ENCODE measurements at regions not wholly inside any gene's neighbourhood (a gene's known extent, or its start where the extent isn't known, plus 50 kb on each side); places are given as distances from the start of the nearest gene placed in this dataset.

DNA sequence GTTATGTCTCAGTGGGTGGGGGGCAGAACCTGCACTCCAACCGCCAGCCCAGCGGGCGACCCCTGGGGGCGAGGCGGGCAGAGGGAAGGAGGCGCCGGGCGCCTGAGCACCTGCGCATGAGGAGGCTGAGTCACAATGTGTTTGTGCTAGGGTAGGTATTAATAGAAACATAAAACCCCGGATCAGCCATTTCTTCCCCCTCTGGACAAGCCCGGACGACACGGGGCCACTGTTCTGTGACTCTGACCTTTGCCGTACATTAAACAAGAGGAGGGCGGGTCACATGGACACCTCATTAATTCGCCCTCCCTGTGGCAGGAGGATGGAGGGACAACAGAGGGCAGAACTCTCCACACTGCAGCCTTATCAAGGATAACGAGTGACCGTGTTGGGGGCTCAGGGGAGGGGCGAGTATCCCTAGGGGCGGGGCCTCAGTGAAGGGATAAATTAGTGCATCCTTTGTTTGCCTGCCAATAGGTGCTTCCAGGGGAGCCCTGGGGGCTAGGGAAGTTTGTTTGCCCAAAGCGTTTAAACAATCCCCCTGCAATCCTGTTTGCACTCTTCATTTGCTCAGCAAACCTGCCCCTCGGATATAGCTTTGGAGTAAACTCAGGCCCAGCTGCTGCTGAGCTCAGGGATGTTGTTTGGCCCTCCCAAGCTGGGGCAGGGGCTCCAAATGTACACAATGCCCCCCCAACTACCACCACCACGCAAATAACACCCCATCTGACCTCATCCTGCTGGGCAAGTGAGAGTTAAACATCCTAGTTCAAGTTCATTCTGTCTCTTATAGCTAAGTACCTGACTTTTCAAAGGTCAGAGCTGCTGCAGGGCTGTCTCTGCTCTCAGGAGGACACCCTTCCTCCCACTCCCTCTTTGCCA lies 171.2 kb upstream of the GLI2 start:
- Mint-ChIP-seq H3K27me3 (ENCODE audit: low read depth) (no peaks in the 10 kb centered on the region), H3K4me1 (ENCODE audit: low read depth) (no peaks in the 10 kb centered on the region), H3K27ac (no peak overlapping the region), H3K36me3 (ENCODE audit: low read depth) (no peaks in the 10 kb centered on the region), H3K9me3 (no peaks in the 10 kb centered on the region), H3K4me3 (ENCODE audit: low read depth) (no peak overlapping the region)
- intact Hi-C loops (cut with micrococcal nuclease) = no loop called here
- no peak for DNase-seq (ENCODE audit: low spot score)

DNA sequence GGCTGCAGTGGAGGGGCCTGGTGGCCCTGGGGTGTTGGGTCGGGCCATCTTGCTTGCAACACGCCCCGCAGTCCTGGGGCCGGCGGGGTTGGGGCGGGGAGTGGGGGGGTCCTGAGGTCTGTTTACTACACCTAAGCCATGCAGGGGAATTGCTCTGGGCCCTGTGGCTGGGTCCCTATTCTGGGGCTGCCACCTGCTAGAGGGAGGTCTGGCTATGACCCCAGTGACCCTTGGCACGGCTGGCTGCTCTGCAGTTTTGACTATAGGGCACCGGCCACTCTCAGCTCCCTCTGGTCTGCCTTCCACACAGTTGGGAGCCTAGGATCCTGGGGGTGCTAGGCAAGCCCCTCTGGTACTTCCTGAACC lies 170.6 kb upstream of the GLI2 start:
- intact Hi-C loops (cut with micrococcal nuclease) = no loop called here
- no peak for DNase-seq (ENCODE audit: low spot score)
- Mint-ChIP-seq H3K4me1 (ENCODE audit: low read depth) (no peaks in the 10 kb centered on the region), H3K27ac (no peak overlapping the region), H3K9me3 (no peaks in the 10 kb centered on the region), H3K36me3 (ENCODE audit: low read depth) (no peaks in the 10 kb centered on the region), H3K27me3 (ENCODE audit: low read depth) (no peaks in the 10 kb centered on the region), H3K4me3 (ENCODE audit: low read depth) (no peak overlapping the region)

DNA sequence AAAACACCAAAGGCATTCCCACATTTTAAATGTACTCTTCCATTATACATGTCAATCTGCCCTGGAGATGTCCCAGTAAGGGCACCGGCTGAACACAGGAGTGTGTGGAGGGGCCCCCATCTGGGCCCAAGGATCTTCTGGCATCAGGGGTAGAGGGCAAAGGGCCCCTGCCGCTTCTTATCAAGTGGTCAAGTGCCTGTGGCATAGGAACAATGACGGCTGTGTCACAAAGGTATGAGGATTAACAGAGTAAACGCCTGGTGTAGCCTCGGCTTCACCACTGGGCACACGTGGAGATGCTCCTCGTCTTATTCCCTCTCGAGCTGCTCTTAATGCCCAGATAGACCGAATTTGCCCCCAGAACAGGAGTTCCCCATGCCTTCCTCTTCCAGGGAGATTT lies 169.7 kb upstream of the GLI2 start:
- intact Hi-C loops (cut with micrococcal nuclease) = no loop called here
- Mint-ChIP-seq H3K4me1 (ENCODE audit: low read depth) (no peaks in the 10 kb centered on the region), H3K4me3 (ENCODE audit: low read depth) (no peak overlapping the region), H3K27ac (no peak overlapping the region), H3K9me3 (no peaks in the 10 kb centered on the region), H3K36me3 (ENCODE audit: low read depth) (no peaks in the 10 kb centered on the region), H3K27me3 (ENCODE audit: low read depth) (no peaks in the 10 kb centered on the region)
- no peak for DNase-seq (ENCODE audit: low spot score)

DNA sequence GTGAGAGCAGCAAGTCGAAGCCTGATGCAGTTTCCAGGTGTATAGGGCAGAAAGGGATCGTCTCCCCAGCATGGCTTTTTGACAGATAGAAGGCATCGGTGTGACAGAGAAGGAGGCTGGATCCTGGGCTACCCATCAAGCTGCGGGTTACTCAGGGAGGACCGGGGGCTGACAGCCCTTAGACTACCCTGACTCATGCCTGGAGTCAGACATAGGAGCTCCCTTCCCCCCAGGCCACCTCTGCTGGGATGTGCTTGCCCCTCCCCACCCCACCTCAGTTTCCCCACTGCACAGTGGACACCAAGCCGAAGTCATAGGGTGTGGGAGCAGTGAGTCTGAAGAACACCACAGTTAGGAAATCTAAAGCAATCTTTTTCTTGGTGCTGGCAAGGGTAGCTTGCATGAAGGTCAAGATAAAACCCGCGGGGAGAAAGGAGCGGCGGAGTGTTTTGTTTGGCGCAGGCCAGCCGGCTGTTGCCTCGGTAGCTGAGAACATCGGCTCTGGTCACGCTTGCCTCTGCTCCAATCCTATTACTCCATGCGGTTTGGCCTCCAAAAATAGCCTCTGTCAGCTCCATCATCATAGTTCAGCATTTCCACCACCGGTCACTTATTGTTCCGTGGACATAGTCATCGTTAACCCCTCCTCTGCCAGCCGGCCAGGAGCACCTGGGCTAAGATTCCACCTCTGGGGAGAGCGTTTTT lies 169.2 kb upstream of the GLI2 start:
- no peaks in the 10 kb centered on the region for H3K36me3 Mint-ChIP-seq (ENCODE audit: low read depth)
- DNase-seq (ENCODE audit: low spot score) = no peak
- H3K27ac Mint-ChIP-seq = no peak overlapping the region
- H3K27me3 Mint-ChIP-seq (ENCODE audit: low read depth) = no peaks in the 10 kb centered on the region
- intact Hi-C loops (cut with micrococcal nuclease) = no loop called here
- no peak overlapping the region for H3K4me3 Mint-ChIP-seq (ENCODE audit: low read depth)
- H3K4me1 Mint-ChIP-seq (ENCODE audit: low read depth) = no peaks in the 10 kb centered on the region
- H3K9me3 Mint-ChIP-seq = no peaks in the 10 kb centered on the region

DNA sequence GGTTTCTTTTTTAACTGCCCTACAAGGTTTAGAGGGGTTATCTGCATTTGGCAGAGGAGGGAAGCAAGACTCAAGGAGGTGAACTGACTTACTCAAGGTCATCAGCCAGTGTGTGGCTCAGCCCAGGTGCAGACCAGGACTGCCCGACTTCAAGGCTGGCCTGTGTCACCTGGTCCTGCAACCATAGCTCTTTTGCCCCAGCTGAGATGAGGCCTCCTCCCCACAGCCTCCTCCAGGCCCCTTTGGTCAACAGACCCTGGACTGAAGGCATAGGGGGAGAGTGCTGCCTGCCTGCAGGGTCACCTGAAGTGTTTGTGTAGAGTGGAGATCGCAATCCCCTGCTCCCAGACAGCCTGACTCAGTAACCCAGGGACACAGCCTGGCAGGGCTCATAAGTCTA lies 168.5 kb upstream of the GLI2 start:
- no peak overlapping the region for H3K4me3 Mint-ChIP-seq (ENCODE audit: low read depth)
- intact Hi-C loops (cut with micrococcal nuclease) = no loop called here
- no peak overlapping the region for H3K27ac Mint-ChIP-seq
- H3K36me3 Mint-ChIP-seq (ENCODE audit: low read depth) = no peaks in the 10 kb centered on the region
- no peaks in the 10 kb centered on the region for H3K27me3 Mint-ChIP-seq (ENCODE audit: low read depth)
- no peak for DNase-seq (ENCODE audit: low spot score)
- no peaks in the 10 kb centered on the region for H3K9me3 Mint-ChIP-seq
- no peaks in the 10 kb centered on the region for H3K4me1 Mint-ChIP-seq (ENCODE audit: low read depth)

DNA sequence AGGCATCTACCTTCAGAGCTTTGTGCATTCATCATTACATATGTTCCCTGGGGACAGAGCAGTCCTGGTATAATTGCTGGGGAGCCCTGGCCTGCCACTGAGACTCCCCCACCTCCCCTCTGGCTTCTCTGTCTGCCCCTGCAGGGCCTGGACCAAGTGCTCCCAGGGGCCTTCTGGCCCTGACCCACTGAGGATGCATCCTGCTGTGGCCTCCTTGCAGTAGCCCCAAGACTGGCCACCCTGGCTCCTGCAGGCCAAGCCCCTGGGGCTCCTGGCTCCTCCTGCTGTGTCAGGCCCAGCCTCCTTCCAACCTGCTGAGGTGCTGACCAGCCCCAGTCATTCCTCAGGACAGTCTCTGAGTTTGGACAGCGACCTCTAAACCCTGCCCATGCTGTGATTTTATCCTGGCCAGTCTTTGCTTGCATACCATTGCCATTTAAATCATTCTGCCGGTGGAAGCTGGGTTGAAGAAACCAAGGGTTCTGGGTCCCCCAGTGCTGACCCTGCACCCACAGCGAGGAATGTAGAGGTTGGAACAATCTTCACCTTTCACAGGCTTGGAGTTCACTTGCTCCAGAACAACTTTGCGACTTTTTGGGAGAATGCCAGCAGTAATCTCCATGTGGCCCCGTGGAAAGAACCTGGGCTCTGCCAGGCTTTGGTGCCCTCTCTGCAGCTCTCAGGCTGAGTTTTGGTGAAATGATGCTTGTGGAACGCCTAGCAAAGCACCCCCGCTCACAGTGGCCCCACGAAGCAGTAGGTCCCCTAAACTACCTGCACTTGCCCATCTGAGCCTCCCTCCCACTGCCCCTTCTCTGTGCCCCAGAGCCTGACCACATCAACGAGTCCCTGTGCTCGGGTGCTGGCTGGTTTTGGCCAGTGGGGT lies 167.3 kb upstream of the GLI2 start:
- H3K4me1 Mint-ChIP-seq (ENCODE audit: low read depth) = no peaks in the 10 kb centered on the region
- no peak overlapping the region for H3K4me3 Mint-ChIP-seq (ENCODE audit: low read depth)
- H3K27ac Mint-ChIP-seq = no peak overlapping the region
- no peak for DNase-seq (ENCODE audit: low spot score)
- H3K9me3 Mint-ChIP-seq = no peaks in the 10 kb centered on the region
- H3K36me3 Mint-ChIP-seq (ENCODE audit: low read depth) = no peaks in the 10 kb centered on the region
- no peaks in the 10 kb centered on the region for H3K27me3 Mint-ChIP-seq (ENCODE audit: low read depth)
- intact Hi-C loops (cut with micrococcal nuclease) = no loop called here

DNA sequence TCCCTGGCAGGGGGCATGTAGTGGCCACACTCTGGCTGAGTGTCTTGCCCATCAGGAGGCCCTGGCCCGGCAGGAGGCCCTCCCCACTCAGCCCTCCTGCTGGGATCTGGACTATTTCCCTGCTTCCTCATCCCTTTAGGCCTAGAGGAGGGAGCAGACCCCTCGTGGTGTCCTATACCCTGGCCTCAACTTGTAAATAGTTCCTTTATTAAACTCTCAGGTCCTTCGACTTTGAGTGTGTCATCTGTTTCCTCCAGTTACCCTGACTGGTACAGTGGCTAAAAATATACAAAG lies 166.7 kb upstream of the GLI2 start:
- H3K4me3 Mint-ChIP-seq (ENCODE audit: low read depth) = no peak overlapping the region
- H3K9me3 Mint-ChIP-seq = no peaks in the 10 kb centered on the region
- H3K36me3 Mint-ChIP-seq (ENCODE audit: low read depth) = no peaks in the 10 kb centered on the region
- intact Hi-C loops (cut with micrococcal nuclease) = no loop called here
- H3K27me3 Mint-ChIP-seq (ENCODE audit: low read depth) = no peaks in the 10 kb centered on the region
- H3K4me1 Mint-ChIP-seq (ENCODE audit: low read depth) = no peaks in the 10 kb centered on the region
- H3K27ac Mint-ChIP-seq = no peak overlapping the region
- no peak for DNase-seq (ENCODE audit: low spot score)

DNA sequence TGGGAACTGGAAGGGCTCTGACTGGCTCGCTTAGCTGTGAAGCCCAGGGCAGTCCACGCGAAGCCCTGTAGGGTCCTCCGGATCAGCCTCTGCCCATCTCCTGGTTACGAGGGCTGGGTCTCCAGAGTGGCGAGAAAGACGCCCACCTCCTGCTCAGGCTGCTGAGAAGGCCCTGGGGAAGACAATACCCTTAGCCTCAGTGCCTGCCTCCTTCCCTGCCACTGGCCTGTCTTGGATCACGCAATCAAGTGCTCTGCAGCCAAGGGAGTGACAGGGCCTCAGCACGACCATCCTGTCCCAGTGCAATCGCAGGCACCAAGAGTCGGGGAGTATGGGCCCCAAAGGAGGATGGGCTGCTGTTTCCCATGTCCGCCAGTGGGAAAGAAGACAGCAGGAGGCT lies 165.7 kb upstream of the GLI2 start:
- no peaks in the 10 kb centered on the region for H3K27me3 Mint-ChIP-seq (ENCODE audit: low read depth)
- no peaks in the 10 kb centered on the region for H3K9me3 Mint-ChIP-seq
- no peak for DNase-seq (ENCODE audit: low spot score)
- intact Hi-C loops (cut with micrococcal nuclease) = no loop called here
- H3K4me1 Mint-ChIP-seq (ENCODE audit: low read depth) = no peaks in the 10 kb centered on the region
- no peak overlapping the region for H3K27ac Mint-ChIP-seq
- H3K36me3 Mint-ChIP-seq (ENCODE audit: low read depth) = no peaks in the 10 kb centered on the region
- H3K4me3 Mint-ChIP-seq (ENCODE audit: low read depth) = no peak overlapping the region

DNA sequence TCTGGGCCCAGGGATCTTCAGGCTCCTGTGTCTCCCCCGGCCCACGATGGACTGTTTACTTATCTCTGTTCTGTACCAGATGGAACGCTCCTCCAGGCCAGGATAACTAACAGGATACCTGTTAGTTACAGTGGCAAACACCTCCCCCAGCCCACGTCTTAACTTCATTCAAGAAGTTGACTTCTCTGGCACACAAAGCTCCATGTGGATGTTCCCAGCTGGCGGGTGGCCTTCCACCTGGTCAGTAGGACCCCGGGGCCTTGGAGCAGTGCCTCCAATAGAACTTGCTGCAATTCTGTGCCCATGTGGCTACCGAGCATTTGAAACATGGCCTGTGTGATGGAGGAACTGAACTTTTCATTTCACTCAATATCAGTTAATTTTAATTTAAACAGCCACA lies 165.1 kb upstream of the GLI2 start:
- no peak for DNase-seq (ENCODE audit: low spot score)
- Mint-ChIP-seq H3K36me3 (ENCODE audit: low read depth) (no peaks in the 10 kb centered on the region), H3K27ac (no peak overlapping the region), H3K9me3 (no peaks in the 10 kb centered on the region), H3K4me1 (ENCODE audit: low read depth) (no peaks in the 10 kb centered on the region), H3K27me3 (ENCODE audit: low read depth) (peaks cover under 1% of the 10 kb centered on the region), H3K4me3 (ENCODE audit: low read depth) (no peak overlapping the region)
- intact Hi-C loops (cut with micrococcal nuclease) = no loop called here

DNA sequence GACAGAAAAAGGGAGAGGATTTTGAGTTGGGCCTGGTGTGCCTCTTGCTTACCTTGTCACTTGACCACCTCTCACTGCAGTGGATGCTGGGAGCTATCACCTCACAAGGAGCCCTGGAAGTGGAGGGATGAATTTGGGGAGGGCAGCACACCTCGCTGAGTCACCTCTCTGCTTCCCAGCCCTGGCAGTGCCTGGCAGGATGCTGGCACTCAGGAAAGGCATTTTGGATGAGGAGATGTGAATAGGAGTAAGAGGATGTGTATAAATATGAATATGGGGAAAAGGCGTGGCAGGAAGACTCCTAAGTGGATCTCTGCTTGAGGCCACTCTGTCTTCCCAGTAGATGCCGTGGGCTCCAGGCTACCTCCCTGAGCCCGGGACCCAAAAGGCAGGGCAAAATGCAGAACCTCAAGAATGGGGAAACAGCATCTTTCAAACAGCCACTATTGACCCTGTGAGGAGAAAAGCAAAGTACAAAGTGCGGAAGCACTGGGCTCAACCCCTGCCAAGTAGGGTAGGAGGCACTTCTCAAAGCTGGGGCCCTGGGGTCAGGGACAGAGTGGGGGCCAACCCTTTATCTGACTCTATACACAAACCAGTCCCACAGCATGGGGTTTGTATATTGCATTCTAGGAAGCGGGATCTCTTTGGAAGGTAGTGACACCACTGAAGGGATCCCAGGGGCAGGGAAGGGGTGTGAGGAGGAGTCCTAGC lies 164.5 kb upstream of the GLI2 start:
- no peaks in the 10 kb centered on the region for H3K36me3 Mint-ChIP-seq (ENCODE audit: low read depth)
- no peak overlapping the region for H3K27ac Mint-ChIP-seq
- H3K9me3 Mint-ChIP-seq = no peaks in the 10 kb centered on the region
- H3K4me3 Mint-ChIP-seq (ENCODE audit: low read depth) = no peak overlapping the region
- DNase-seq (ENCODE audit: low spot score) = no peak
- H3K27me3 Mint-ChIP-seq (ENCODE audit: low read depth) = peaks cover 5% of the 10 kb centered on the region
- H3K4me1 Mint-ChIP-seq (ENCODE audit: low read depth) = no peaks in the 10 kb centered on the region
- intact Hi-C loops (cut with micrococcal nuclease) = no loop called here

DNA sequence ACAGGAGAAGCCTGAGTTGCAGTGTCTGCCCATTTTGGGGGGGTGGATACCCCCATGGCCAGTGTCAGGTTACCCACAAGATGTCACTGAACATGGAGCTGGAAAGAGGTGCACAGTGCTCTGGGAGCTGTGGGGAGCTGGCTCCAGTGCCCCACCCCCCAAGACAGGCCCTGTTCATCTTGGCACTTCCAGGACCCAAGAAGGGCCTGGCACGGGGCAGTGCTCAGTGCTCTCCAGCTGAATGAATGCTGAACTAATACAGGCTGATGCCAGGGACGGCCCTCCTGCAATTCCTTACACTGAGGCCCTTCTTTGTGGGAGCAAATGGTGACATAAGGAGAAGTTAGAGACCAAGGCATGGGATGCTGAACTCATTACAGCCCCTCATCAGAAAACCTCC lies 163.4 kb upstream of the GLI2 start:
- intact Hi-C loops (cut with micrococcal nuclease) = no loop called here
- no peak for DNase-seq (ENCODE audit: low spot score)

DNA sequence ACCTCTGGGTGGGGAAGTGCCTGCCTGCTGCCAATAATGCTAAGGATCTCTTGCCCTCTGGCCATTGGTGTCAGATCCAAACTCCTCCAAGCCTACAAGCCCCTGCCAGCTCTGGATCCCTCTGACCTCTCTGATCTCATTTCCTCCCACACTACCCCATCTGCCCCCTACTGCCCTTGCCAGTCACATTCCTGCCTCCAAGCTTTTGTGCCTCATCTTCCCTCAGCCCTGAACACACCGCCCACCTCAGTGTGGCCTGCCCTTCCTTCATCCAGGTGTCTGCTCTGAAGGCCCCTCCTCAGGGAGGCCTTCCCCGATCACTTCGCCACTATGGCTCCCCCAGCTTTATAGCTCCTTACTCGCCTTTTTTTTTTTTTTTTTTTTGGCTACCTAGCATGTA lies 161.0 kb upstream of the GLI2 start:
- intact Hi-C loops (cut with micrococcal nuclease) = no loop called here
- Mint-ChIP-seq H3K4me3 (ENCODE audit: low read depth) (no peak overlapping the region), H3K27me3 (ENCODE audit: low read depth) (peaks cover 18% of the 10 kb centered on the region)

More for the DNA sequence above, 163.4 kb upstream of the GLI2 start:
- H3K4me1 Mint-ChIP-seq (ENCODE audit: low read depth) = no peaks in the 10 kb centered on the region
- H3K27me3 Mint-ChIP-seq (ENCODE audit: low read depth) = peaks cover 9% of the 10 kb centered on the region
- no peak overlapping the region for H3K4me3 Mint-ChIP-seq (ENCODE audit: low read depth)
- no peak overlapping the region for H3K27ac Mint-ChIP-seq
- H3K9me3 Mint-ChIP-seq = no peaks in the 10 kb centered on the region
- H3K36me3 Mint-ChIP-seq (ENCODE audit: low read depth) = no peaks in the 10 kb centered on the region

More for the DNA sequence above, 161.0 kb upstream of the GLI2 start:
- DNase-seq (ENCODE audit: low spot score) = no peak
- H3K27ac Mint-ChIP-seq = no peak overlapping the region
- H3K9me3 Mint-ChIP-seq = no peaks in the 10 kb centered on the region
- H3K4me1 Mint-ChIP-seq (ENCODE audit: low read depth) = no peaks in the 10 kb centered on the region
- H3K36me3 Mint-ChIP-seq (ENCODE audit: low read depth) = no peaks in the 10 kb centered on the region

Measured in activated T-helper 2 cell treated with anti-CD3 and anti-CD28 coated beads, Interferon-gamma antibody, Interleukin-2, Interleukin-4, amounts not matched to agents 10 μg/mL and 5 μg/mL and 100 μg/mL, durations not matched to agents 14 hours and 24 hours and 36 hours (primary cell).